ENCODE measurements at regions not wholly inside any gene's neighbourhood (a gene's known extent, or its start where the extent isn't known, plus 50 kb on each side); places are given as distances from the start of the nearest gene placed in this dataset.
"Not testable (repeated sequence)": the region's sequence is repeated elsewhere in the genome, so short reads cannot be mapped to it uniquely, and the experiment has no call there.

GRCh38 chr15:87702270-87702669 is 554.3 kb downstream of the NTRK3 start (continued):
- TF ChIP-seq CTBP2 (IDR thresholded peaks at IDR 0.05; ENCODE audit: borderline replicate concordance, insufficient read depth, insufficient read length, low read length) = no peak

GRCh38 chr15:87698467-87698866 is 558.1 kb downstream of the NTRK3 start:
- H2BK20ac ChIP-seq (ENCODE audit: low read length); H3K79me1 ChIP-seq (ENCODE audit: low read depth, low read length); H3K4me1 ChIP-seq (replicated peaks in 1 of 4; ENCODE audit: control insufficient read depth in 3 of 4, insufficient read depth in 4 of 4, low read length in 3 of 4); H4K5ac ChIP-seq (ENCODE audit: insufficient read length, low read depth, low read length); POLR2A ChIA-PET (ENCODE audit: partially characterized antibody); H3K18ac ChIP-seq (ENCODE audit: extremely low read depth, low read length); H4K8ac ChIP-seq (ENCODE audit: extremely low read depth, insufficient read depth, low read length); H3K23me2 ChIP-seq (ENCODE audit: low read depth, low read length); H2AK5ac ChIP-seq (ENCODE audit: low read depth, low read length); H3K36me3 ChIP-seq (ENCODE audit: control insufficient read depth in 2 of 4, insufficient read depth in 4 of 4, low read length in 3 of 4); H3K4me3 ChIP-seq (ENCODE audit: extremely low read depth in 1 of 4, insufficient read depth in 2 of 4, low read depth in 3 of 4, low read length in 4 of 4); H3K9me3 ChIP-seq (ENCODE audit: insufficient read depth in 2 of 2, low read depth in 1 of 2, low read length in 1 of 2); H2BK120ac ChIP-seq (replicated peaks; ENCODE audit: low read depth, low read length); H3K27me3 ChIP-seq (replicated peaks in 1 of 4; ENCODE audit: control insufficient read depth in 3 of 4, extremely low read depth in 1 of 4, insufficient read depth in 3 of 4, low read length in 3 of 4); H3K23ac ChIP-seq (ENCODE audit: insufficient read length); H3K9ac ChIP-seq (replicated peaks in 1 of 4; ENCODE audit: extremely low read depth in 1 of 4, low read depth in 3 of 4, low read length in 3 of 4); FAIRE-seq; H3K79me2 ChIP-seq (ENCODE audit: control insufficient read depth in 1 of 2, insufficient read depth in 2 of 2, low read length in 2 of 2); H2BK15ac ChIP-seq (ENCODE audit: low read length); H2BK12ac ChIP-seq (ENCODE audit: low read depth, low read length); H3K56ac ChIP-seq (replicated peaks; ENCODE audit: insufficient read length, low read depth, low read length); H3K27ac ChIP-seq (ENCODE audit: low read depth, low read length); DNase-seq (ENCODE audit: low read depth in 1 of 2, low spot score in 2 of 2); H2BK5ac ChIP-seq (ENCODE audit: low read depth, low read length); H4K20me1 ChIP-seq (replicated peaks in 1 of 2; ENCODE audit: control insufficient read depth in 1 of 2, insufficient read depth in 2 of 2, low read length in 2 of 2); H3K4ac ChIP-seq (replicated peaks; ENCODE audit: insufficient read length, low read depth, low read length); H3K14ac ChIP-seq (ENCODE audit: insufficient read length); H4K91ac ChIP-seq (replicated peaks; ENCODE audit: insufficient read length, low read length); H2AFZ ChIP-seq (ENCODE audit: low read length); H3K4me2 ChIP-seq (ENCODE audit: insufficient read depth in 1 of 2, low read depth in 2 of 2, low read length in 2 of 2): not testable (repeated sequence)
- 92% methylated on average over 2 of the region's 2 CpGs; no CpG with 5 or more reads in 1 of the 2 experiments for WGBS, 2 experiments (ENCODE audit: extremely low coverage in 1 of 2, insufficient coverage in 1 of 2, insufficient read length in 1 of 2, insufficient replicate concordance in 2 of 2, low coverage in 1 of 2, low lambda C conversion rate in 2 of 2, missing lambda C conversion rate in 1 of 2)
- CTCF ChIA-PET (ENCODE audit: partially characterized antibody) = interaction anchor here (1.0 kb wide), 1 partner anchor 26 kb away, joined by 3 read pairs; no protein-coding TSS in a partner anchor
